NOMO-1 (cell line): ENCODE measurements at regions not wholly inside any gene's neighbourhood (a gene's known extent, or its start where the extent isn't known, plus 50 kb on each side); places are given as distances from the start of the nearest gene placed in this dataset.
A peak's percentile ranks its signal among the peaks of the same experiment; 100 is the strongest.

ENCODE experiments used
- DNase-seq, 2 experiments: peaks; one replicate each; lab custom pipeline; 2025; ENCODE audit not compliant: unreplicated experiment in 2 of 2; lab: John Stamatoyannopoulos, UW

- no peak for DNase-seq
These were observed 506.8 kb upstream of the PPP2R3A start for GRCh38 chr3:135458541-135459322.

GRCh38 chr3:135460273-135460672 is 505.3 kb upstream of the PPP2R3A start:
- DNase-seq: peak; percentile 17 to 55

- DNase-seq: no peak
These were observed 493.6 kb upstream of the PPP2R3A start for GRCh38 chr3:135471911-135472310.

- DNase-seq: no peak
These were observed 492.1 kb upstream of the PPP2R3A start for GRCh38 chr3:135473449-135473848.

- no peak for DNase-seq
These were observed 478.3 kb upstream of the PPP2R3A start for GRCh38 chr3:135487261-135487660.

GRCh38 chr3:135490219-135490915 is 475.2 kb upstream of the PPP2R3A start:
- no peak for DNase-seq

GRCh38 chr3:135491491-135492205 is 473.9 kb upstream of the PPP2R3A start:
- DNase-seq: no peak

- no peak for DNase-seq
These were observed 469.6 kb upstream of the PPP2R3A start for GRCh38 chr3:135495891-135496290.

- DNase-seq: no peak
These were observed 467.5 kb upstream of the PPP2R3A start for GRCh38 chr3:135497979-135498378.

GRCh38 chr3:135499426-135499825 is 466.1 kb upstream of the PPP2R3A start:
- DNase-seq: no peak

- peak; percentile 59 to 66 for DNase-seq
These were observed 465.5 kb upstream of the PPP2R3A start for GRCh38 chr3:135500034-135500433.

- no peak for DNase-seq
These were observed 462.3 kb upstream of the PPP2R3A start for GRCh38 chr3:135503065-135503759.

GRCh38 chr3:135503760-135504686 is 461.5 kb upstream of the PPP2R3A start:
- DNase-seq: peak; percentile 83 to 89

GRCh38 chr3:135513106-135514059 is 452.1 kb upstream of the PPP2R3A start:
- peak in 1 of 2 experiments; percentile 11 for DNase-seq

- no peak for DNase-seq
These were observed 451.5 kb upstream of the PPP2R3A start for GRCh38 chr3:135514060-135514448.

GRCh38 chr3:135516143-135516542 is 449.4 kb upstream of the PPP2R3A start:
- DNase-seq: peak in 1 of 2 experiments; percentile 5

GRCh38 chr3:135528413-135529015 is 437.0 kb upstream of the PPP2R3A start:
- DNase-seq: no peak

GRCh38 chr3:135532021-135532420 is 433.5 kb upstream of the PPP2R3A start:
- DNase-seq: no peak
